HG03378 (cell line): ENCODE measurements at regions not wholly inside any gene's neighbourhood (a gene's known extent, or its start where the extent isn't known, plus 50 kb on each side); places are given as distances from the start of the nearest gene placed in this dataset.
A peak's percentile ranks its signal among the peaks of the same experiment; 100 is the strongest.

Experiments
- ATAC-seq: cut with Tn5 transposase; IDR thresholded peaks from one replicate; pipeline ENCODE4 v1.9.1; 2021; ENCODE audit warnings: mild to moderate bottlenecking, moderate library complexity; ENCODE audit not compliant: unreplicated experiment

DNA sequence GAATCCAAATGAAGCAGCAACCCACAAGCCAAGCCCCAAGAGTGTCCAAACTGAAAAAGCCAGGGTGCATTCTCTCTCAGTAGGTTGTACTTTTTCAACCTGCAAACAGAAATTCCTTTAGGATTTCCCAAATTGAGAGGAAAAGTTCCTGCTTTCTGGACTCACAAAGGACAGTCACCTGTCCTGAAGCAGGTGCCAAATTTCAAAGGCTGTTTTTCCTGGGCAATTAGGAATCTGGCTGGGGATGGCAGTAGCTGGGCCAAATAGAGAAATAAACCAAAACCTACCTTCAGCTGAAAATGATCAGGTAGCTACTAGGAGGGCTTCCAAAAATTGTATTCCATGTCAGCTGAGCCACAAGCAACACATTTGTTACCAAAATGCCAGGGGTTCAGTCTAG is 83.1 kb upstream of the TP63 start:
- no peak for ATAC-seq

DNA sequence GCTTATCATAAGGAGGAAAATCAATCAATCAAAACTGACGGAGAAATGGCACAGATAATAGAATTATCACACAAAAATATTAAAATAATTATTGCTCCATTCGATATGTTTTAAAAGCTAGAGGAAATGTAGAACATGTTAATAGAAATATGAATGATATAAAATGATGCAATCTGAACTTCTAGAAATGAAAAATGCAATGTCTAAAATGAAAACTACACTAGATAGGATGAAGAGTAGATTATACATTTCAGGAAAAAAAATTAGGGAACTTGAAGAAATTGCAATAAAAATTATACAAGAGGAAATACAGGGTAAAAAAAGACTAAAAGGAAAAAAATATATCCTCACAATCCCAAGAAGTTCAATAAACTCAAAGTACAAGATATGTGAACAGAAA is 80.2 kb upstream of the TP63 start:
- no peak for ATAC-seq

DNA sequence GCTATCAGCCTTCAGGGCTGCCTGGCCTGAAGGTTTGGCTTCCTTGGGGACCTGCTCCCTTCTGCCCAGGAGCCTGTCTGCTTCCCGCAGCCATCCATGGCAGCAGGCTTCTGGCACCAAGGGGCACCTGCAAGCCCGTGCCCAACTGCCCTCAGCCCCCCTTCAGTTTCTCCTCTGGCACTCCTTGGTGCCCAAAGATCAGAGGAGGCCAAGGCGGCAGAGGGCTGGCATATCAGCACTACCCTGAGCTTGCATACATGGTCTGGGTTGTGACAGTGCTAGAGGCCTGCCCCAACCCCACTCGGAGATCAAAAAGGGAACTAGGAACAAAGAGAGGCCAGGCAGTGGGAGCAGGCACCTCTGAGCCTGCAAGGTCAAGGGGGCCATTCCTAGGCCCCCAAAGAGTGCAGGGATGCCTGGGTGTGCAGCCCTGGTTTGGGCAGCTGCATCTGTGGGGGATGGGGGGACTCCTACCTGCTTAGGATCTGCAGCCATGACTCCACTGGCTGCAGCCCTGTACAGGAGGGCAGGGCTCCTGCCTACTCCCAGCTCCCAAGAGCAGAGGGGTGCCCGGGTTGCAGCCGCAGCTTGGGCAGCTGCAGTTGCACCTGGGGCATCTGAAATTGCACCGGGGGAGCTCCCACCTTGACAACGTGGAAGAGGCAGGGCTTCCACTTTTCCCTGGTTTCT is 76.2 kb upstream of the TP63 start:
- ATAC-seq: no peak

DNA sequence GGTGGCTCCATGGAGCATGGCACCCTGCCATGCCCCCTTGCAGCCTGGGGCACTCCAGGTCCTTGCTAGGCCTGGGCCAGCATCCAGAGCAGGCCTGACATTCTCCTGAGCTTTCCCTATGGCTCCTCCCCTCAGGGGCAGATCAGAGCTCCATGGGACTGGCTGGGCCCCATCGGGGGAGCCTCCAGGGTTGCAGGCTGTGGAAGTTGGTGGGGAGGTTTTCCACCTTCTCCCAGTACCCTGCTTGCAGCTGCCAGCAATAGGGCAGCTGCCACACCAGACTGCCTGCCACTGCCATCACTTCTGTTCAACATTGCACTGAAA is 75.7 kb upstream of the TP63 start:
- no peak for ATAC-seq

DNA sequence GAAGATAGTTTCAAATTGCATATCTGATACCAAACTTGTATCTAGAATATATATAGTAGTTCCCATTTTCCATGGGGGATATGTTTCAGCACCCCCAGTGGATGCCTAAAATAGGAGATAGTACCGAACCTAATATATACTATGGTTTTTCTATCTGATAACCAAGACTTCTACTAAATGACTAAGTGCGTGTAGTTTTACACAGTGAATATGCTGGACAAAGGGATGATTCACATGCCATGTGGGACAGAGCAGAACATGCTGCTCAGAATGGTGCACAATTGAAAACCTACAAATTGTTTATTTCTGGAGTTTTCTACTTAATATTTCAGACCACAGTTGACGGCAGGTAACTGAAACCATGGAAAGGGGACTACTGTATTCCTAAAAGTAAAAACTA is 73.4 kb upstream of the TP63 start:
- no peak for ATAC-seq

DNA sequence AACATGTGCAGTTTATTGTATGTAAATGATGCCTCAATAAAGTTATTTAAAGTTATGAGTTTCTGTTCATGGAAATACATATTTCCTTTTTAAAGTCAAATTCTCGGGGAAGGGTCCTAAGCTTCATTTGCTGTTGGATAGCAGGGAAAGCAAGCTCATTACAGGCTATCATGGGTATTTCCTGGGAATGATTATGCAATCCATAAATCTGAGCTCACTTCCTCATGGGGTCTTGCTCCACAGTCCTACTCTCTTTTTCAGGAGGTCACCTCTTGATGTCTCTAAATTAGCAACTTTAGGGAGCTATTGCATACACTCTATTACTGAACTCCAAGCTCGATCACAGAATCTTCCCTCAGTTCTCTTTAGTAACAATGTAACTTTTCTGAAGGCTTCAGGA is 69.9 kb upstream of the TP63 start:
- ATAC-seq: no peak

DNA sequence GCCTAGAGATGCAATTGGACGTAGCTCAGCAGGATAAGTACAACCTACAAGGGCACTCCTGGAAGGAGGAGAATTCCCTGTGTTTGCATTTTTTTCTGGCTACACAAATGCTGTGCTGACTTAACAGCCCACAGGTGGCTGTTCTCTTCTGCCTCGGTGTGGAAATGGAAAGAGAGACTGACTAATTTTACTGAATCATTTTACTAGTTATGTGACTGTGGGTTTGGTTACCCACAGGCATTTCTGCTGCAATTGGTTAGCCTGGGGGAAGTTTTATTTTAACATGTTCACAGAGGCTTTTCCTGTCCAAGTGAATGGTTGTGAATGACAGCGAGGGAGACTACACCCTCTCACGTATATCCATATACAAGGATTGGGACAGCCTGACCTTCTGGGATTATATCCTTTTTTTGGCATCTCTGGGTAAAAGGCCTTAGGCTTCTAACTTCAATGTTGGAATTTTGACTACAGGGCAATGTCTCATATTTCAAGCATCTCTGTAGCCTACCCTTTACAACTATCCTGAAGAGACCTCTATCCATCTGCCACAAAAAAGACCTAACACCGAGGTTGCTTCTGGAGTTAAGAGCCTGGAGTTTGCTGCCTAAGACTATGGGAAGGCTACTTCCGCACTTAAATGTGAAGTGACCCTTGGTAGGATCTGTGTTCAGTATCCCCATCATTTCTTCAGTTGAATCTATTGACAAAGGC is 67.2 kb upstream of the TP63 start:
- peak; percentile 86 for ATAC-seq

DNA sequence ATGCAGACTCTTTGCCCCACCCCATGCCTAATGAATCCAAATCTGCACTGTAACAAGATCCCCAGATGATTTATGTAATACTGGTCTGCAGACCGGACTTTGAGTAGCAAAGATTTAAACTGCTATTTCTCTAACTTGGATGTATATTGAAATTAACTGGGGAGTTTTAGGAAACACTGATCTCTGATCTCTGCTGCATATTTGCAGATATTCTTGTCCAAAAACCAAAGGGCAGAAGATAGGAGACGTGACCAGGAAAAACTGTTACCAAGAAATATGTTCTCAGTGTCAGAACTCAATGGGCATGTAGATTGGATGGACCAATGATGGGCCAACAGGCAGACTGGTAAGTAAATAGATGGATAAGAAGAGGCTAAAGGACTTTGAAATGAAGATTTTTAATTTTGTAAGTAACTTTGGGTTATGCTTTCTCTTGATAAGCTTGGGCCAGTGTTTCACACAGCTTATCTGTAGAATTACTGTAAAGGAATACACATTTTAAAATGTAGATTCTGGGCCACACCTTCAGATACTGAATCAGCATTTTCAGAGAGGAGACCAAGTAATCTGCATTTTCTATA is 64.5 kb upstream of the TP63 start:
- no peak for ATAC-seq

DNA sequence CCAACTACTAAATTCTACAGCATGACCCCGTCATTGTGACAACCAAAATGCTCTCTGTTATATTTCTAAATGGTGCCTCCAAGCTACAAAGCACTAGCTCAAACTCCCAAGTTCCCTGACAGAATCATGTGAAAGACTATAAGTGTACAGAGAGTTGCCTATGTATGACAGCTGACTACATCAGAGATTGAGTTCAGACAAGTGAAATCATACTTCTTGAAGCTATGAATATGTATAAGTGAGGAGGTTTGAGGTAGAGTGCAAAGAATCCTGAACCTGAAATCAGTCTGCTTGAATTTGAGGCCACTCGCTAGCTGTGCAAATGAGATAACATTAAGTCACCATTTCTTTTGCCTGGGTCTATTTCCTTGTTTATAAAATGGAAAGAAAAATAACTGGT is 63.9 kb upstream of the TP63 start:
- no peak for ATAC-seq

DNA sequence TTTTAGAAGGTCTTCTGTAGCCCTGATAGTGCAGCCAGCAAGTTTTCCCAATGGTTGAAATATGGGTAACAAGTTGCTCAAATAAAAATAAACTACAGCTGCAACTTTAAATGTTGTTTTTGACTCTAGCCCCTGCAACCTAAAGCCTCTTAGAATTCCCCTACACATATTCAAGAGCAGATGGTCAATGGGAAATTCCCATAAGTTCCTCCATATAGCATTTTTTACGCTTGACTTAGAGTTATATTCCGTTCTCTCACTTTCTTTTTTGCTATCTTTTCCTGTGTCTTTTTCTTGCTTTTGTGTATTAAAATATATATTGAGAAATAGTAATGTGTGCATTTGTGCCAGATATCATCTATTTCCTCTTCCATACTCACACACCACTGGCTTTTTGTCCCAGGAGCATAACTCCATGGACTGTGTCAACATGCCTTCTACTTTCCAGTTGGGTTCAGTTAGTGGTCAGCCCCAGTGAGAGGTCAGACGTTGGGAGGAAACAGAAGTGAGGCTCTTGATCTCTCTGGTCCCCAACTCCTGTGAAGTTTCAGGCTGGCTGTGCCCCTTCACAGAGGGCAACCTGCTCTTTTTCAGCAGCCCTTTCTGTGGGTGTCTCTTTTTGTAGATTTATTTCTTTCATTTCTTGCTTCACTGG is 63.3 kb upstream of the TP63 start:
- peak; percentile 29 for ATAC-seq

DNA sequence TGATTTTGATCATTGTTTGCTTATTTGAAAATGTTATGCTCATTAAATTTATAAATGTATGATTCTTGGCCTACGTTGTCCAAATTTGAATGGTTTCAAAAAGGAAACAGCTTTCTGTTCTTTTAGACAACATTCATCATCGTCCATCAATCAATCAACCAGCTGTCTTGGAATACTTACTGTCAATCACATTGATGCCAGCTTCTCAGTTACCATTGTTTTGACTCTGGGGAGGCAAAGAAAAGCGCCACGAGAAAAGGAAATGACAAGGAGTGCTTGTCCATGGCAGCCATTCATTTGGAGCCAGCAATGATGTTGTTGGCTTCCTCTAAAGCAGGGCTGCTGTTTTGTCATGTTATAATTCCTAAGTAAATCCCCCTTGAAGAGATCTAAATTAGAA is 62.2 kb upstream of the TP63 start:
- ATAC-seq: no peak

DNA sequence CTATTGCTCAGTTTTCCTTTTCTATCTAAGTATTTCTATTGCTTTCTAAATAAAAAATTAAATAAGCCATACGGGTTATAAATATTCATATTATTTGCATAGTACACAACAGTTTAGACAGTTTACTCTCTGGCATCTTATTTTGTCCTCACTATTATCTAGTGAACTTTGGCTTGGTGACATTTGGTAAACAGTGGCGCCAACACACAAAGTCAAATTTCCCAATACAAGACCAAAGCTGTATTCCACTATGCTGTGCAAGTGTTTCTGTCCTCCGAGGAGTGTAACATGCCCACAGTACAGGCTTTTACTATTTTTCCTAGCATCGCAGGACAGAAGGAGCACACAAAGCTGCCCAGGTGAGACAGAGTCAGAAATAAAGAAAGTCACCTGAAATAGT is 61.7 kb upstream of the TP63 start:
- no peak for ATAC-seq

DNA sequence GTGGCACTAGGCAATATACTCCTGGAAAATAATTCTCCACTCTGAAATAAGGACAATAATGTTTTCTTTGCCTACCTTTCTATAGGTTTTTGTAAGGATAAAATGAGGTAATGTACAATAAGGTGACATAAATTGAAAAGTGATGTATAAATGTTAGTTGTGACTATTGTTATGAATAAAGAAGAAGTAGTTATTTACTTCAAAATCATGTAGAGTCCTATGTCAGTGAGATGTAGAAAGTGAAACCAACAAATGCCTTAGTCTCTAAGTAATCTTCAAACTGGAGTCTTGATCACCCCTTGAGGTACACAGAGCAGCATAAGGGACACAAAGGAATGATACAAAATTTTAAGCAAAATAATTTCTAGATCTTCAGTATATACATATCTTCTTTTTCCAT is 60.3 kb upstream of the TP63 start:
- ATAC-seq: peak; percentile 57

DNA sequence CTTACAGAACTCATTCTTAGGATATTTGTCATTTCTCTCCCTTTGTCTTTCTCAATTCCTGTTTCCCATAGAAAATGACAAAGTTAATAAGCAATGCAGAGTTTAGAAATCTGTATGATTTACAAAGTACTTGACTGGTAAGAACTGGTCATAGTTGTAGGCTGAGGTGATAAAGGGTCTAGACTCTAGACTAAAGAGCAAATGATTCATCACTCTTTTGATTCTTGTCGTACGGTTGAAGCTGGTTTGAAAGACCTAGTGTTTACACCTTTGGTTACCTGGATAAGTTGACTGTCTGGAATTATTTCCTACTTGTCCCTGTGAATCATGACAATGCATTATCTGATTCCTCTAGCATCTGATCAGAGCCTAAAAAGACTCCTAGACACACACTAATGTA is 58.9 kb upstream of the TP63 start:
- ATAC-seq: no peak

DNA sequence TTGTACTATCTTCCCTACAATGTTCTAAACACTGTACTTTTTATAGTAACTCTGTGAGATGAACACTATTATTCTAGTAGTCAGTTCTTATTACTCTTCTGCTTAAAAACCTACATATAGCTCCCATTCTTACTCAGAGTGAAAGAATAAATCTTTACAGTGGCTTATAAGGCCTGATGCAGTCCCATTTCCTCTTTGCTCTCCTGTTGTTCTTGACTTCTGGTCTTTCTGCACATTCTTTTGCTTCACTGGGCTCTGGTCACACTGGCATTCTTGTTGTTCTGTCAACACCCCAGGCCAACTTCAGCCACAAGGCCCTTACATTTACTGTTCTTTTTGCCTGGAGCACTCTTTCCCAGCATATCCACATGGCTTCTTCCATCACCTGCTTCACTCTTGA is 58.2 kb upstream of the TP63 start:
- ATAC-seq: peak; percentile 50

DNA sequence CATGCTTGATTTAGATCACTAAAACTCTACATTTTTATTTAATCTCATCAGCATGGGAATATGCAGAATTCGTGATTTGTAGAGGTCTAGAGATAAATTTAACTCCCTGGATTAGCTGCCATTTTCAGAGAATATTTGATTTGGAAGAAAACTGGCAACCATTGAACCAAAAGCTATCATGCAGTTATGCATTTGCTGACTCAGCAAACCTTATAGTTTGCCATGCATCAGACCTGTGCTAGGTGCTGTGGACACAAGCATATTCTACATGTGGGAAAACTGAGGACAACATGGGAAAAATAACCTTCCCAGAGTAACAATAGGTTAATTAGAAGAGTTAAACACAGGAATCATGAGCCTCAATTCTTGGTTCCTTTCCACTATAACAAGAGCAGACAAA is 54.7 kb upstream of the TP63 start:
- no peak for ATAC-seq

DNA sequence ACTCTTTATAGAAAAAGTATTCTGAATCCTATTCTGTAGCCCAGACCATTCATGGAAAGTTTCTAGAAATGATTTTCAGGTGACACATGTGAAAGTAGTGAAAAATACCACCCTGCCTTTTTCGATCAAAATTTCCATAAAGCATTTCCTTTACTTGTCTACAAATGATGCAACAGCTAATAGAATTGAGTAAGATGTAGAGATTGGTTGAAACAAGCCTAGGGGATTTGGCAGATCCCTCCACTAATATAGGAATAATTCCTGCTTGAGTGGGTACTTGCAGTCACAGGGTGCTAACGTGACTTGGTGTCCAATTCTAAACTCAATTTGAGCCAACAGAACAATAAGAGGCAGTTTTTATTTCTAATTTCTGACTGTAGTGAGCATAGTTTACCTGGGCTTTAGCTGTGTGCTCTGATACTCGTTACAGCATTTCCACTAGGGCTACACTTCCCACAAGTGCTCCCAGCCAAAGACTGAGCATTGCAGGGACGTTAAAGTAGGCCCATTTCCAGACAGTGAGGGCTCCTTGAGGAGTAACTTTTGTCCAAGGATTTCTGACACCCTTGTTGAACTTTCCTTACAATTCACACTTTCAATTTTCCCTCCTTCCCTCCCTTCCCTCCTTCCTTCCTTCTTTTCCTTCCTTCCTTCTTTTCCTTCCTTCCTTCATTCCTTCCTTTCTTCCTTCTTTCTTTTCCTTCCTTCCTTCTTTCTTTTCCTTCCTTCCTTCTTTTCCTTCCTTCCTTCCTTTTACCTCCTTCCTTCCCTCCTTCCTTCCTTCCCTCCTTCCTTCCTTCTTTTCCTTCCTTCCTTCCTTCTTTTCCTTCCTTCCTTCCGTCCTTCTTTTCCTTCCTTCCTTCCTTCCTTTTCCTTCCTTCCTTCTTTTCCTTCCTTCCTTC is 53.9 kb upstream of the TP63 start:
- no peak for ATAC-seq

DNA sequence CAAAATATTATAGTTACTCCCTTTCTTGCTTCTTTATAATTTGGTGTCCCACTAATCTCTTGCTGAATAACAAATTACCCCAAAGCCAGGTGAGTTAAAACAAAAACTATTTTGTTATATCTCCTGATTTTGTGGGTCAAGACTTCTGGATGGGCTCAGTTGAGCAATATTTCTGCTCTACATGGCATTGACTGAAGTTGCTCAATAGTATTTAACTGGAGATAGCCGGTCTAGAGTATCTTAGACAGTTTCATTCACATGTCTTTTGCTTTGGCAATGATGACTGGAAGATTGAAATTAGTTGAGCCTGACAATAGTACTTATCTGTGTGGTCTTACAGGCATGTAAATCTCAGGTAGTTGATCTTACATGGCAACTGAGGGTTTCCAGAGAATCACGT is 51.0 kb upstream of the TP63 start:
- ATAC-seq: no peak
